Thymus (tissue), 11 donors: ENCODE measurements at regions not wholly inside any gene's neighbourhood (a gene's known extent, or its start where the extent isn't known, plus 50 kb on each side); places are given as distances from the start of the nearest gene placed in this dataset.

ENCODE experiments used
- DNase-seq, 9 donors: peaks; one replicate each; pipeline ENCODE4 v3.0.0-alpha.2; 2013; ENCODE audit warnings: low spot score in 9 of 9, low read depth in 6 of 9, missing footprints in 1 of 9
- H3K27ac ChIP-seq, 2 donors: one replicate each; pipeline ENCODE4 v1.5.1; 2013; ENCODE audit warnings: control low read depth in 1 of 2, low read depth in 1 of 2, low read length in 1 of 2, mild to moderate bottlenecking in 1 of 2, moderate library complexity in 1 of 2
- H3K27me3 ChIP-seq, 2 donors: one replicate each; pipeline ENCODE4 v1.5.1; 2013; ENCODE audit warnings: low read length in 1 of 2; ENCODE audit not compliant: control insufficient read depth in 2 of 2, insufficient read depth in 1 of 2
- H3K36me3 ChIP-seq, 2 donors: one replicate each; pipeline ENCODE4 v1.5.1; 2013; ENCODE audit warnings: low read length in 1 of 2, mild to moderate bottlenecking in 1 of 2, moderate library complexity in 1 of 2; ENCODE audit not compliant: control insufficient read depth in 2 of 2, insufficient read depth in 2 of 2
- H3K4me1 ChIP-seq, 2 donors: one replicate each; pipeline ENCODE4 v1.5.1; 2013; ENCODE audit warnings: low read length in 2 of 2; ENCODE audit not compliant: control insufficient read depth in 2 of 2, insufficient read depth in 2 of 2
- H3K4me3 ChIP-seq, 2 donors: one replicate each; pipeline ENCODE4 v1.5.1; 2013; ENCODE audit warnings: low read length in 2 of 2, control low read depth in 1 of 2, mild to moderate bottlenecking in 1 of 2
- H3K9me3 ChIP-seq, 2 donors: one replicate each; pipeline ENCODE4 v1.5.1; 2013; ENCODE audit warnings: low read length in 1 of 2, mild to moderate bottlenecking in 1 of 2; ENCODE audit not compliant: control insufficient read depth in 2 of 2, insufficient read depth in 1 of 2
- WGBS: extraction: QIAGEN DNeasy Blood & Tissue Kit; methylation state at CpG from one replicate; pipeline ENCODE4 v1.1.7; 2013; 5-methylcytosine and 5-hydroxymethylcytosine counted together
- donor health status: healthy.

GRCh38 chr5:91219803-91220371 is 163.2 kb downstream of the ARRDC3 start:
- H3K4me3 ChIP-seq, result no peak overlapping the region
- no peaks in the 10 kb centered on the region for H3K4me1 ChIP-seq
- WGBS, result 82% methylated on average over 3 of the region's 3 CpGs
- H3K9me3 ChIP-seq, result no peaks in the 10 kb centered on the region
- H3K36me3 ChIP-seq, result no peaks in the 10 kb centered on the region
- DNase-seq, result peak in 8 of 9 donors; percentile 15 to 63 (median 31)
- no peaks in the 10 kb centered on the region for H3K27me3 ChIP-seq
- no peak overlapping the region for H3K27ac ChIP-seq

DNA sequence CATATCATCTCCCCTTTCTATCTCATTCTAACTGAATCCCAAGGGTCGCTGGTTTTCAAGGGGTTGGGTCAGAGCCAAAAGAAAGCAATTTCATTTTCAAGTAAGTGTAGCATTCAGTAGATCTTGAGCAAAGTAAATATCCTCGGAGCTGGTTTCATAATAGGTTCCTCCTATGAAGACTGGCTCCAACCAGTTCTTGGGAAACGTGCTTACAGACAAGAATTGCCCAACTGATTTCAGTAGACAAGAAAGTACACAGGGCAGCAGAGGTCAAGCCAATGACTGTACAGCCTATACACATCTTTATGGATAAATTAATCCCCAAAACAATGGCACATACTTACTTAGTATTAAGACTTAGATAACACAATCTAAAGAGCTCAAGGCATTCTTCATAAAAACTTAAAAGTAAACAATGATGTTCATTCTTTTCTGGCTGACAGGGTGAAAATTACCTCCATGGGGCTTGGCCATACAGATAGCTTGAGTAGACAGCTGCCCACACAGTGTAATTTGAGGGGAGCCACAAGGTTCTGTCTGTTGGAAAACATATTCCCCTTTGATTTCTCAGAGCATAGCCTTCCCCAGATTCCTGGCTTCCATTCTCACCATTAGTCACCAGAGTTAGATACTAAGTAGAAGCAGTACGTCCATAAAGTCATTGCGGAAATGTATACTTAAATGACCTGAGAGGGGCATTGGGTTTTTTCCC is 163.9 kb downstream of the ARRDC3 start:
- no peak overlapping the region for H3K27ac ChIP-seq
- H3K4me3 ChIP-seq, result no peak overlapping the region
- H3K36me3 ChIP-seq, result no peaks in the 10 kb centered on the region
- 69% methylated on average over 5 of the region's 5 CpGs for WGBS
- no peaks in the 10 kb centered on the region for H3K9me3 ChIP-seq
- H3K4me1 ChIP-seq, result no peaks in the 10 kb centered on the region
- DNase-seq, result no peak
- no peaks in the 10 kb centered on the region for H3K27me3 ChIP-seq

DNA sequence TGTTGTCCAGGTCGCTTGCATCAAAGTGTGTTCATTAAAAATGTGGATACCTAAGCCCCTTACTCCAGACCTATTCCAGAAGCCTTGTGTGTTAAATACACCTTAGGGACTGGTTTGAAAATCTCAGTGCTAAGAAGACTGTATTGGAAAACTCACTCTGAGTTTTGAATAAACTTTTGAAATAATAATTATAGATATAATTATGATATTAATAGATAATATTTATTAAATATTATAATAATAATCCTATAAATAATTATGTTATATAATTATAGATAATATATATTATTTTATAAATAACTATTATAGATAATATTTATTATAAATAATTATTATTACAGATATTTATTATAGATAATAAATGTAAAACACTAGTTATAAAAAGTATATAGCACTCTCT is 165.3 kb downstream of the ARRDC3 start:
- no peaks in the 10 kb centered on the region for H3K4me1 ChIP-seq
- no peak overlapping the region for H3K27ac ChIP-seq
- H3K4me3 ChIP-seq, result no peak overlapping the region
- H3K27me3 ChIP-seq, result no peaks in the 10 kb centered on the region
- H3K9me3 ChIP-seq, result no peaks in the 10 kb centered on the region
- DNase-seq, result no peak
- no peaks in the 10 kb centered on the region for H3K36me3 ChIP-seq
- 98% methylated on average over 1 of the region's 1 CpG for WGBS

DNA sequence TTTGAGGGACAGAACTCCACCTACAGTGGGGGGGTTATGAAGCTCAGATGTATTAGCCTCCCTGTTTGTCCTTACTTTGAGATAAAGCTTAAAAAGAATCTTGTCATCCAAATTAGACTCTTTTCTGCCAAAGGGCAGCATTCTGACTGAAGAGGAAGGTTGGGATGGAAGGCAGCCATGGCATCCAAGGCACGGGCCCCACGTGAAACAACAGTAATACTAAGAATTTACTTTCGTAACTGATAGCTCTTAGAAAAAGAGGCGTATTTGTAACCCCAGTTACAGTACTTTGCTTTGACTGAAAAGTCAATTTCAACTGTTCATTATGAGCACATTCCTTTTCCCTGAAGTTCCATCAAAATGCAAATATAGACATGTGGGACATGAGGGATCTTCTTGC is 168.5 kb downstream of the ARRDC3 start:
- H3K4me1 ChIP-seq, result no peaks in the 10 kb centered on the region

More for the DNA sequence above, 168.5 kb downstream of the ARRDC3 start:
- Histone ChIP-seq H3K27ac (no peak overlapping the region), H3K27me3 (no peaks in the 10 kb centered on the region), H3K36me3 (no peaks in the 10 kb centered on the region), H3K4me3 (no peak overlapping the region), H3K9me3 (no peaks in the 10 kb centered on the region)
- 97% methylated on average over 4 of the region's 4 CpGs for WGBS
- DNase-seq, result no peak
